Frontal cortex (tissue), 3 donors: ENCODE measurements at regions not wholly inside any gene's neighbourhood (a gene's known extent, or its start where the extent isn't known, plus 50 kb on each side); places are given as distances from the start of the nearest gene placed in this dataset.

Experiments used
- DNase-seq, 2 donors: peaks; one replicate each; pipeline ENCODE4 v3.0.0; 2012; ENCODE audit warnings: low spot score in 2 of 2
- FAIRE-seq: peaks from 2 replicates; lab custom pipeline; 2012; peaks lifted over from hg19 to GRCh38; lab: Jason Lieb, UNC
- donor health status: control.
- donor health status: control.
- donor health status: control.

GRCh38 chr15:100779331-100780207 is 100.1 kb upstream of the ALDH1A3 start:
- no peak for FAIRE-seq
- no peak for DNase-seq

GRCh38 chr15:100780208-100780800 is 99.3 kb upstream of the ALDH1A3 start:
- DNase-seq (no peak), FAIRE-seq (no peak)

DNA sequence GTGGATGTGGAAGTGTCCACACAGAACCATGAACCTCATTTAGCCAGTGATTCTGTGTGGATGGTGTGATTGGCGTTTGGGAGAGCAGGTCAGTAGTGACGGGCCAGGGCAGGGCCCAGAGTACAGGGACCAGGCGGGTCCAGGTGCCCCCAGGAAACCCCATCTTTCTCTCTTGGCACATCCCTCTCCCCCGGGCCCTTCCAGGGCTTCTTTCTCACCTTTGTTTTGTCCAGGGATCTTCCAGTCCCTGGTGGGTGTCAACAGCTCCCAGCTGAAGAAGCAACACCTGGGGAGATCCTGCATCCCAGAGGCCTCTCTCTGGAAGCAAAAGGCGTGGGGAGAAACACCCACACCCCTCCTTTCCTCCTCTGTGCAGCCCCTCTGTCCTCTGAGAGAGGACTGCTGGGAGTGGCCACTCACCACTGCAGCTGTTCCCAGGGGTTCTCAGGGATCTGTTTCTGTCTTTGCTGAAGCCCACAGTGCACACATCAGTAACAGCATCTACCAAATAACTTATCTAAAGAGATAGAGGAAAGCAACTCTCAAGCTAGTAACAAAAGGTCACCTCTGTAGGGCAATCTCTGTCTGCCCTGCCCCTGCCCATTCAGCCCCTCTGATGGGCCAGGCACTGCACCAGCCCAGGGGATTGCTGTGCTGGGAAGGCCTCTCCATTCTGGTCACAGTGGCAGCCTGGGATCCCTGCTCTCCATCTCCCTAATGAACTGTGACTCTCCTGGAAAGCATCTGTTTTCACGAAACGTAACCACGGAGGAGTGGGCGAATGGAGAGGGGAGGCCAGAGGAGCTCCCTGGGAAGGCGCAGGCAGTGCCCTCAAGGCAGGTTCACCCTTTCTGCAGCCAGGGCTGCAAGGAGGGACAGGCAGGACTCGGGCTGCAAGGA is 98.3 kb upstream of the ALDH1A3 start:
- DNase-seq (no peak), FAIRE-seq (no peak)

GRCh38 chr15:100781961-100782530 is 97.6 kb upstream of the ALDH1A3 start:
- DNase-seq = no peak
- FAIRE-seq = no peak

- DNase-seq (no peak), FAIRE-seq (no peak)
These were observed 96.3 kb upstream of the ALDH1A3 start for GRCh38 chr15:100783291-100783690.

DNA sequence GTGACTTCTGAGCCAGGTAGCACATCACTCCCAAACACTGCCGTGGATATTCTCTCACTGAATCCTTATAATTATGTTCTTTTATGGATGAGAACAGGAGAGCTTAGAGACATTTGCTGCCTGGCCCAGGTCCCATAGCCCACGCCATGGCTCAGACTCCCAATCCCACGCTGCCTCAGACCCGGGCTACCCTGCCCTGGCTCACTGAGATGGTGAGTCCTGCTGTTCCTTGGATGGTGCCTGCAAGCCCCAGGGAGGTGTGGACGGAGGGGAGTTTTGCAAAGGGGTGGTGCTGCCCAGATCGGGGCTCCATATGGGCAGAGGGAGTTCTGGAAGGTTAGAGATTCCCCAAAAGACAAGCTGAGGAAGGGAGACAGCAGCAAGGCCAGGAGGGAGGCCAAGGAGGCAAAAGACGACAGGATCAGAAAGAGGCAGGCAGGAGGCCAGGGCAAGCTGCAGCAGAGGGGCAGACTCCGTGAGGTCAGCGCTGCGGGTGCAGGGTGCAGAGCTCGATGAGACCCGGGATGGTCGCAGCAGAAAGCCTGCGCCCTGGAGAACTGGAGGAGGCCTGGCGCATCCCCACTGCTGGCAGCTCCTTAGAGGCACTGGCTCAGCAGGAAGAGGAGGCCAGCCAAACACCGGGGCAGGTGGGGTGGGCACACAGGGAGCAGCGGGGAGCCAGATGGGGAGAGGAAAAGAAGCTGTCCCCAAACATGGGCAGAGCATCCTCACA is 95.7 kb upstream of the ALDH1A3 start:
- no peak for DNase-seq

DNA sequence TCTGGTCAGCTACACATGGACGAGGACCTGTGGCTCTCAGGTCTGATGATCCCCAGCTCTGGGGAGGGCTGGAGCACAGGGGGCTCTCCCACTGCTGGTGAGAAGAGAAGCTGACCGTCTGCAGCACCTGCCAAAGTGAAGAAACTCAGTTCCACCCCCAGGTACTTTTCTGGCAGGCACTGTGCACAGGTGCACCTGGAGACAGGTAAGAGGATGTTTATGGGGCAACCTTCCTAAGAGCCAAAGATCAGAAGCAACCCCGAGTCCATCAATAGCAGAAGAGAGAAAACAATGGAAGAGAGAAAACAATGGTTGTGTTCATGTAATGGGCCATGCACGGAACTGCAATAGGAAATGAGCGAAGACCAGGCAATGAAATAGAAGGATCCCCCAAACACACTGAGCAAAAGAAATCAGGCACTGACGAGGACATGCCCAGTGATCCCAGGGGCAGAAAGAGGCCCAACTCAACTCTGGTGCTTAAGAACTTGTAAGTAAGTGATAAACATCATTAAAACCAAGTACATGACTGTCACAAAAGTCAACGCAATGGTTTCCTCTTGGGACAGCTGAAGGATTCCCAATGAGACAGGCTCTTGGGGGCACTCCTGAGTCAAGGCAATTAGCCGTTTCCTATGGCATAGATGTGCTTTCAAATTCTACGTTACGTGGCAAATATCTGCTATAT is 95.0 kb upstream of the ALDH1A3 start:
- no peak for FAIRE-seq
- DNase-seq = no peak

More for the DNA sequence above, 95.7 kb upstream of the ALDH1A3 start:
- no peak for FAIRE-seq

DNA sequence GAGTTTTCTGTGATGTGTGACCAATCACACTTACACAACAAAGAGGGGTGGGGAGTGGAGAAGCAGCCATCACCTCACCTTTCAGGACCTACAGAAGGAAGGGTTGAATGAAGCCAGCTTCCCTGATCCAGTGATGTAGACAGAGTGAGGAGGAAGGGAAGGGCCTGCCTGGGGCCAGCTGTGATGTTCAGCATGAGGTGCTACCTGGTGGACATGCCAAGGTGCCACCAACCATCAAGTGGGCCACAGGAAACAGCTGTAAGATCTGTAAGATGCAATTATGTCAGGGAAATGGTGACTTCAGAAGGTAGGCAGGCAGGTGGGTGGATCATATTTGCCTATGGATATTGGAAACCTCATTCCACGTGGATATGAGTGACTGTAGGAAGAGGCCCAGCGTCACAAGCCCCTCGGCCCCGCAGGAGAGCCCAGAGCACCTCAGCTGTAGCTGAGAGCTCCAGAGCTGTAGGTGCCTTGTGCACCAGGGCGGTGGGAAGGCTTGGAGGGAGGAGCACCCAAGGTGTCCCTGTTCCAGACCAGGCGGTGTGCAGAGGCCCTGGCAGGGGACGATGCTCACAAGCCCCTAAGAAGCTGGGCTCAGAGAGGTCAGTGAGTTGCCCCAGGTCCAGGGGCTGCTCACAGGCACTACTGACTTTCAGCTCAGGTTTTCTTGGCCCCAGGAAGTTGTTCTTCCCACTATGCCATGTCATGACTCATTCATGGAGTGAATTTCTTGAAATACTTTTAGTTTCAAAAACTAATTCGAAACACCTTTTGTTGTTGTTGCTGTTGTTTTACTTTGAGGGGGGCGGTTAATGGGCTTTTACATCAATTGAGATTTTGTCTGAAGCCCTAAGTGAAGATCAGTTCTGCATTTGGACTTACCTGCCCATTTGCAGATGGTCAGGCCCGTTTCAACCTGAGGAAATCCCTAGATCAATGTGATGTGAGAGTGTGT is 94.2 kb upstream of the ALDH1A3 start:
- FAIRE-seq (no peak), DNase-seq (no peak)

- no peak for FAIRE-seq
- no peak for DNase-seq
These were observed 93.5 kb upstream of the ALDH1A3 start for GRCh38 chr15:100786139-100786531.

GRCh38 chr15:100786901-100787566 is 92.6 kb upstream of the ALDH1A3 start:
- no peak for FAIRE-seq

GRCh38 chr15:100787567-100788417 is 91.8 kb upstream of the ALDH1A3 start:
- DNase-seq (no peak), FAIRE-seq (no peak)

More at GRCh38 chr15:100786901-100787566, 92.6 kb upstream of the ALDH1A3 start:
- DNase-seq = no peak

DNA sequence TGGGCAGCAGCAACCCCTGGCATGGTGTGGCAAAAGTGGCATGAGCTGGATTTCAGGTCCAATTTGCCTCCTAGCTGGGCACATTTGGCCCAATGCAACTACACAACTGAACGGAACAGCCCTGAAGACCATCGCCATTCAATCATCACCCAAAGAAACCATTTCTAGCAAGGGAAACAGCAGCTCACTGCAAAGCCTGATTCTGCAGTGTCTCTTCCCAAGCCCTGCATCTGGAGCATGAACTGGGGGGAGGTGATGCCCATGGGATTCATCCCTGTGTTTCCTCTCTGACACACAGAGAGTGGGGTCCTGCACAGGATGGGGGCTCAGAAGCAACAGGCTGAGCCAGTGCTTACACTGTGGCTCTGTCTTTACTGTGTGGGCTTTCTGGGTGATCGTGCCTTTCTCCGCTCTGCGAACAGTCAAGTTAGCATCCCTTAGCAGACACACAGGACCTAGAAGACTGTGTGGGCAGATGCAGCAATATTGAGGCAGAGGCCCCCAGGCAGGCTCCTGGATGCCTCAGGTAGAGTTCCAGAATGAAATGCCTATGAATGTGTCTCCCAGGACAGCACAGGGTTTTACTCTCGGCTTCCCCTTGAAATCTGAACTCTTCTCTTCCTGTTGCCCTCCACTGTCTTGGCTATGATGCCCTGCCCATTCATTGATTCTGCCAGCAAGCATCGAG is 91.1 kb upstream of the ALDH1A3 start:
- DNase-seq (no peak), FAIRE-seq (no peak)

GRCh38 chr15:100790786-100791265 is 88.8 kb upstream of the ALDH1A3 start:
- no peak for DNase-seq
- no peak for FAIRE-seq

DNA sequence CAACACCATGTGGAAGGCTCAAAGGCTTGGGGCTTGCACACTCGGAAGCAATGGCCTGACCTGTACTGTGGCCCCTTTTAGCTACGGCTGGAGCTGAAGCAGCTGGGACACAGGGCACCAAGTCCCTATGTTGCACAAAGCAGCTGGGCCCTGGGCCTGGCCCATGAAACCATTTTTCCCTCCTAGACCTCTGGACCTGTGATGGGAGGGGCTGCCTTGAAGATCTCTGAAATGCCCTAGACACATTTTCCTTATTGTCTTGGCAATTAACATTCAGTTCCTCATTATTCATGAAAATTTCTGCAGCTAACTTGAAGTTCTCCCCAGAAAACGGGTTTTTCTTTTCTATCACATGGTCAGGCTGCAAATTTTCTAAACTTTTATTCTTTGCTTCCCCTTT is 85.6 kb upstream of the ALDH1A3 start:
- FAIRE-seq (no peak), DNase-seq (no peak)

DNA sequence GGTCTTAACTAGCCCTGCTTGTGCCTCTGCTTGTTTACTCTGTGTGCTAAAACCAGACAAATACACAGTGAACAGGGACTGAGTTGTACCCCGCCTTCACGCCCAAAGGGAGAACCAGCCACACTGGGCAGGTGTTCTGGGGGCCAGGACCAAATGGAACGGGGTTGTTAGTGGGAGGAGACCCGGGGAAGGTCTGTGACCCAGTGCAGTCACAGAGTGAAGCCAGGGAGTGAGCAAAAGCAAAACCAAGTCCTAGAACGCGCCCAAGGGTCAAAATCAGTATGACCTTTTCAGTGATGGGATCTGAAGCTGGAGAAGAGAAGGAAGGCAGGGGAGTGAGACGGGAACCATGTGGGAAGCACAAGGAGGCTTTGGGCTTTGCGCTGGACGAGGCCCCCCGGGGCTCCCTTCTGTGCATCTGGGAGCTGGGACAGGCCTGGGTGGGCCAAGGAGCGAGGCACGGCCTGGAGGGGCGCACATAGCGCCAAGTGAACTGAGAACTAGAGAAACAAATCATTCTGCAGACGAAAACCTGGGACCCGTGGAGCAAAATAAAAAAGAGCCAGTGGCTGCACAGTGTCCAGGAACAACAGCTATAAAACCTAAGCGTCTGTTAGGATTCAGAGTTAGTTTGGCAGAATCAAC is 78.3 kb upstream of the ALDH1A3 start:
- FAIRE-seq (no peak), DNase-seq (no peak)
